Left cardiac atrium (tissue), 4 donors: ENCODE measurements at regions not wholly inside any gene's neighbourhood (a gene's known extent, or its start where the extent isn't known, plus 50 kb on each side); places are given as distances from the start of the nearest gene placed in this dataset.
"Not testable (repeated sequence)": the region's sequence is repeated elsewhere in the genome, so short reads cannot be mapped to it uniquely, and the experiment has no call there.

ENCODE experiments used
- ATAC-seq, 2 donors: fragments of 200-7000 bp; cut with Tn5 transposase; one replicate each; pipeline ENCODE4 v1.9.1; 2020; ENCODE audit warnings: mild to moderate bottlenecking in 2 of 2, moderate library complexity in 2 of 2
- DNase-seq: peaks from one replicate; pipeline ENCODE4 v3.0.0-alpha.2; 2020
- intact Hi-C, 2 donors: fragments of 100-400 bp; cut with DNase I; formaldehyde crosslinking; loops; one replicate each; pipeline versions ENCODE4 v1.14.1 to v1.15.1; 2022 to 2023
- donor health status: DM: no; HTN: yes; CAD: no.
- donor health status: DM: no; HTN: yes; CAD: no; lungs with severe emphysema.
- donor health status: DM: yes; HTN: yes; CAD: no.
- donor health status: Dilated cardiomyopathy.

GRCh38 chr3:4125576-4125975, 177.6 kb upstream of the SETMAR start:
- DNase-seq (no peak), ATAC-seq (no peak)
- intact Hi-C loops = no loop called here

- DNase-seq = no peak
- intact Hi-C loops = no loop called here
- ATAC-seq = no peak
These were observed 164.9 kb upstream of the SETMAR start for GRCh38 chr3:4138150-4138785.

GRCh38 chr3:4138786-4139431, 164.3 kb upstream of the SETMAR start:
- DNase-seq (no peak), ATAC-seq (no peak)
- intact Hi-C loops = no loop called here

- ATAC-seq (no peak), DNase-seq (no peak)
- intact Hi-C loops = no loop called here
These were observed 163.6 kb upstream of the SETMAR start for GRCh38 chr3:4139462-4140140.

- no peak for DNase-seq
- intact Hi-C loops = no loop called here
- ATAC-seq = no peak
These were observed 162.2 kb upstream of the SETMAR start for GRCh38 chr3:4140921-4141320.

GRCh38 chr3:4147556-4148118, 155.5 kb upstream of the SETMAR start:
- intact Hi-C loops = no loop called here
- ATAC-seq = no peak
- DNase-seq = no peak

GRCh38 chr3:4149296-4149695, 153.9 kb upstream of the SETMAR start:
- DNase-seq (no peak), ATAC-seq (no peak)
- intact Hi-C loops = no loop called here

- ATAC-seq = no peak
- DNase-seq = no peak
- intact Hi-C loops = no loop called here
These were observed 152.4 kb upstream of the SETMAR start for GRCh38 chr3:4150816-4151215.

- intact Hi-C loops = no loop called here
- ATAC-seq = no peak
These were observed 151.3 kb upstream of the SETMAR start for GRCh38 chr3:4151859-4152258.

GRCh38 chr3:4153771-4154170, 149.4 kb upstream of the SETMAR start:
- intact Hi-C loops = no loop called here
- ATAC-seq = no peak
- DNase-seq = no peak

More at GRCh38 chr3:4151859-4152258, 151.3 kb upstream of the SETMAR start:
- no peak for DNase-seq

- intact Hi-C loops = no loop called here
- ATAC-seq (no peak), DNase-seq (no peak)
These were observed 144.8 kb upstream of the SETMAR start for GRCh38 chr3:4158329-4158728.

- no peak for DNase-seq
- intact Hi-C loops = no loop called here
- ATAC-seq = no peak
These were observed 141.1 kb upstream of the SETMAR start for GRCh38 chr3:4162096-4162495.

- no peak for DNase-seq
- intact Hi-C loops = no loop called here
- no peak for ATAC-seq
These were observed 140.2 kb upstream of the SETMAR start for GRCh38 chr3:4163011-4163410.

- intact Hi-C loops = no loop called here
- ATAC-seq = no peak
- DNase-seq = no peak
These were observed 136.6 kb upstream of the SETMAR start for GRCh38 chr3:4166540-4166939.

GRCh38 chr3:4167230-4167629, 135.9 kb upstream of the SETMAR start:
- DNase-seq, intact Hi-C loops: not testable (repeated sequence)

GRCh38 chr3:4174791-4175190, 128.4 kb upstream of the SETMAR start:
- DNase-seq = no peak
- no peak for ATAC-seq
- intact Hi-C loops = no loop called here

More at GRCh38 chr3:4167230-4167629, 135.9 kb upstream of the SETMAR start:
- ATAC-seq = not testable (repeated sequence)

GRCh38 chr3:4191971-4192370, 111.2 kb upstream of the SETMAR start:
- ATAC-seq (no peak), DNase-seq (no peak)
- intact Hi-C loops = no loop called here

GRCh38 chr3:4195006-4195405, 108.2 kb upstream of the SETMAR start:
- intact Hi-C loops = no loop called here
- ATAC-seq = no peak
- DNase-seq = no peak

- intact Hi-C loops = no loop called here
- ATAC-seq (no peak), DNase-seq (no peak)
These were observed 106.5 kb upstream of the SETMAR start for GRCh38 chr3:4196506-4197147.

GRCh38 chr3:4197670-4198069, 105.5 kb upstream of the SETMAR start:
- ATAC-seq (no peak), DNase-seq (no peak)
- intact Hi-C loops = no loop called here
